Upper lobe of right lung (tissue), 1 donor: ENCODE measurements at regions not wholly inside any gene's neighbourhood (a gene's known extent, or its start where the extent isn't known, plus 50 kb on each side); places are given as distances from the start of the nearest gene placed in this dataset.
"Not testable (repeated sequence)": the region's sequence is repeated elsewhere in the genome, so short reads cannot be mapped to it uniquely, and the experiment has no call there.

Experiments used
- ATAC-seq: fragments of 200-7000 bp; cut with Tn5 transposase; one replicate; pipeline ENCODE4 v1.9.1; 2020; ENCODE audit warnings: mild to moderate bottlenecking, moderate library complexity
- DNase-seq: peaks from one replicate; pipeline ENCODE4 v3.0.0-alpha.2; 2020
- H3K27ac ChIP-seq: fragments of 200-600 bp; one replicate; pipeline ENCODE4 v1.8.0; 2022
- H3K27me3 ChIP-seq: fragments of 200-600 bp; one replicate; pipeline ENCODE4 v1.8.0; 2022; ENCODE audit warnings: mild to moderate bottlenecking
- H3K36me3 ChIP-seq: fragments of 200-600 bp; one replicate; pipeline ENCODE4 v1.8.0; 2022
- H3K4me1 ChIP-seq: fragments of 200-600 bp; one replicate; pipeline ENCODE4 v1.8.0; 2022
- H3K4me3 ChIP-seq: fragments of 200-600 bp; one replicate; pipeline ENCODE4 v1.8.0; 2022; ENCODE audit warnings: mild to moderate bottlenecking
- H3K9me3 ChIP-seq: fragments of 200-600 bp; one replicate; pipeline ENCODE4 v1.8.0; 2022
- intact Hi-C: fragments of 100-400 bp; cut with DNase I; formaldehyde crosslinking; loops from one replicate; pipeline ENCODE4 v1.11.0; 2022
- TF ChIP-seq, protein P1 (sequence below): fragments of 200-600 bp; IDR thresholded peaks from one replicate; pipeline ENCODE4 v1.8.0; 2022; ENCODE audit warnings: antibody characterized with exemption
- donor health status: DM: no; HTN: yes; CAD: no; lungs with severe emphysema.

DNA sequence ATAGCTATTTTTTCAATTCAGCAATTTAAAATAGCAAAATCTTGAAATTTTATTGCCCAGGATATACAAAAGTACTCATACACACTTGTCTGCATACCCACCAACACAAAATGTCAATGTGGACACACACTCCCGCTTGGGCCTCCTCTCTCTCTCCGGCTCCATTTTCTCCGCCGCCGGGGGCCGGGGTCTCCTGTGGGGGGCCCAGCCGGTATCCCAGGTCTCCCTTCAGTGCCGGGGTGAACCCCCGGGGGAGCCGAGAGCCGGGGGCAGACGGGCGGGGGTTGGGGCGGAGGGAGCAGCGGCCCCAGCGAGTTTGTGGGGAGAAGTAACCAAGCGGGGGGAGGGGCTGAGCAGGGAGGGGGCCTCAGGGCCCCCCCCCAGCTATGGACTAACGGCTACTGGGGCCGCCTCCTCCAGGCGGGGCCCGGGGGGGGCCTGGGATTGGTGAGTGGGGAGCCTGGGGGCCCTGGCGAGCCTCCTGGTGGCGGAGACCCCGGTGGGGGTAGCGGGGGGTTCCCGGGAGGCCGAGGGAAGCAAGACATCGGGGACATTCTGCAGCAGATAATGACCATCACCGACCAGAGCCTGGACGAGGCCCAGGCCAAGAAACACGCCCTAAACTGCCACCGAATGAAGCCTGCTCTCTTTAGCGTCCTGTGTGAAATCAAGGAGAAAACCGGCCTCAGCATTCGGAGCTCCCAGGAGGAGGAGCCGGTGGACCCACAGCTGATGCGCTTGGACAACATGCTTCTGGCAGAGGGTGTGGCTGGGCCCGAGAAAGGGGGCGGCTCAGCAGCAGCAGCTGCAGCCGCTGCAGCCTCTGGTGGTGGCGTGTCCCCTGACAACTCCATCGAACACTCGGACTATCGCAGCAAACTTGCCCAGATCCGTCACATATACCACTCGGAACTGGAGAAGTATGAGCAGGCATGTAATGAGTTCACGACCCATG, 56.6 kb downstream of the CHST2 start:
- H3K27ac ChIP-seq, H3K9me3 ChIP-seq, H3K27me3 ChIP-seq, H3K4me3 ChIP-seq, H3K4me1 ChIP-seq, intact Hi-C loops, H3K36me3 ChIP-seq, DNase-seq: not testable (repeated sequence)
- peak; percentile 21 for ATAC-seq

DNA sequence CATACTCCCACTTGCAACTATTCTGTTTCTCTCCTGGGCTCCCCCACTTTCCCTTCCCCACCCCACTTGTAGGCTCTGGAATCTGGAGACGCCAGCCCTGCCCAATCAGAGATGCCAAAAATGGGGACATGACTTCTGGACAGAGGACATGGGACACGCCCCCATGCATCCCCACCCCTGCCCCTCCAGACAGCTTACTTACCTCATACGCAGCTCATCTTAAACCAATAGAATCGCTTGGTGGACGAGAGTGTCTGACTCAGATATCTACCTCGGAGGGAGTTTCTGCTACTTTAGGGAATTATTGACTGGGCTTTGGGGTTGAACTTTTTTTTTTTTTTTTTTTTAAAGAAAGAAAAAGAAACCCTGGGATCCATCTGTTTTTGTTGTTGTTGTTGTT, 58.4 kb downstream of the CHST2 start:
- H3K9me3 ChIP-seq, H3K4me3 ChIP-seq, intact Hi-C loops, H3K27ac ChIP-seq, H3K27me3 ChIP-seq, DNase-seq, H3K36me3 ChIP-seq, H3K4me1 ChIP-seq: not testable (repeated sequence)
- peak; percentile 39 for ATAC-seq

DNA sequence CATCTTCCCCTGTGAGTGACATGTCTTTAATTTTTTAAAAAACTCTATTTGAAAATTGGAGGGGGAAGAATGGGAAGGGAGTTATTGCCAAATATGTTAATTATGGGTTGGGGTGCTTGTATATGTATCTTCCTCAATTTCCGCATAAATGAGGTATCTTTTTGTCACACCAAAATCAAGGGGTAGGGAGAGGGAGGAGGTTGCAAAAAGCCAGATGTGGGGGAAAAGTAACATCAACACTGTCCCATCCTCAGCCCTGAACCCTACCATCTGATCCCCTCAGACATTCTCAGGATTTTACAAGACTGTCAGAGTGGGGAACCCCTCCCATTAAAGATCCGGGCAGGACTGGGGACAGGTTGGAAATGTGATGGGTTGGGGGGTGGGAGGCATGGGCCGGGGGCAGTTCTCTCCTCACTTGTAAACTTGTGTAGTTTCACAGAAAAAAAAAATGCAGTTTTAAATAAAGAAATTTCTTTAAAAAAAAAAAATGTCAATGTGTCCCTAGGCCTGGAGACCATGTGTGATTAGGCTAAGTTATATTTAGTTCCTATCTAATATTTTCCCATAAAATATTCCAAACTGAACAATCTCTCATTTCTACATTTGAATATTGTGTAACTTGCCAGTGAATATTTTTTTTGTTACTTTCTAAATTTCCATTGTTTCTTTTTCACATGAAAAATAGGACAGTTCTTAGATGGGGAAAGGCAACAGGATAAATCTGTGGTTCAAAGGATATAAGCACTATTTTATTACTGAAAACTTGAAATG, 59.4 kb downstream of the CHST2 start:
- H3K4me3 ChIP-seq, H3K36me3 ChIP-seq, H3K4me1 ChIP-seq, intact Hi-C loops, H3K27ac ChIP-seq, H3K27me3 ChIP-seq, H3K9me3 ChIP-seq, DNase-seq, ATAC-seq: not testable (repeated sequence)

DNA sequence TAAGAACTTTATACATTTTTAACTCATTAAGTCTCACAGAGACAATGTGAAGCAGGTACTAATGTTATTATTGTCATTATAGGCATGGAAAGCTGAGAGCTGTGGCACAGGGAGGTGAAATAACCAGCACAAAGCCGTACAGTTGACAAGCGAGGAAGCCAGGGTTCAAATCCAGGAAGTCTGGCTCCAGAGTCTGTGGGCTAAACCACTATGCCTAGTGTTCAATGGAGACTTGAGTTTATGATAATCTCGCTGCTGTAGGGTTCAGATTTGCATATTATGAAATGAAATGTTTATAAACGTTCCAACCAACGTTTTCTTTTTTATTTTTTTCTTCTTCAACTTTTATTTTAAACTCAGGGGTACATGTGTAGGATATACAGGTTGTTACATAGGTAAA, 60.0 kb downstream of the CHST2 start:
- Histone ChIP-seq H3K27ac (no peak overlapping the region), H3K4me1 (no peaks in the 10 kb centered on the region), H3K27me3 (no peaks in the 10 kb centered on the region), H3K36me3 (no peaks in the 10 kb centered on the region), H3K9me3 (no peaks in the 10 kb centered on the region), H3K4me3 (no peak overlapping the region)
- intact Hi-C loops: no loop called here
- DNase-seq: no peak
- no peak for ATAC-seq
- TF ChIP-seq, protein P1, sequence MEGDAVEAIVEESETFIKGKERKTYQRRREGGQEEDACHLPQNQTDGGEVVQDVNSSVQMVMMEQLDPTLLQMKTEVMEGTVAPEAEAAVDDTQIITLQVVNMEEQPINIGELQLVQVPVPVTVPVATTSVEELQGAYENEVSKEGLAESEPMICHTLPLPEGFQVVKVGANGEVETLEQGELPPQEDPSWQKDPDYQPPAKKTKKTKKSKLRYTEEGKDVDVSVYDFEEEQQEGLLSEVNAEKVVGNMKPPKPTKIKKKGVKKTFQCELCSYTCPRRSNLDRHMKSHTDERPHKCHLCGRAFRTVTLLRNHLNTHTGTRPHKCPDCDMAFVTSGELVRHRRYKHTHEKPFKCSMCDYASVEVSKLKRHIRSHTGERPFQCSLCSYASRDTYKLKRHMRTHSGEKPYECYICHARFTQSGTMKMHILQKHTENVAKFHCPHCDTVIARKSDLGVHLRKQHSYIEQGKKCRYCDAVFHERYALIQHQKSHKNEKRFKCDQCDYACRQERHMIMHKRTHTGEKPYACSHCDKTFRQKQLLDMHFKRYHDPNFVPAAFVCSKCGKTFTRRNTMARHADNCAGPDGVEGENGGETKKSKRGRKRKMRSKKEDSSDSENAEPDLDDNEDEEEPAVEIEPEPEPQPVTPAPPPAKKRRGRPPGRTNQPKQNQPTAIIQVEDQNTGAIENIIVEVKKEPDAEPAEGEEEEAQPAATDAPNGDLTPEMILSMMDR: no peak

DNA sequence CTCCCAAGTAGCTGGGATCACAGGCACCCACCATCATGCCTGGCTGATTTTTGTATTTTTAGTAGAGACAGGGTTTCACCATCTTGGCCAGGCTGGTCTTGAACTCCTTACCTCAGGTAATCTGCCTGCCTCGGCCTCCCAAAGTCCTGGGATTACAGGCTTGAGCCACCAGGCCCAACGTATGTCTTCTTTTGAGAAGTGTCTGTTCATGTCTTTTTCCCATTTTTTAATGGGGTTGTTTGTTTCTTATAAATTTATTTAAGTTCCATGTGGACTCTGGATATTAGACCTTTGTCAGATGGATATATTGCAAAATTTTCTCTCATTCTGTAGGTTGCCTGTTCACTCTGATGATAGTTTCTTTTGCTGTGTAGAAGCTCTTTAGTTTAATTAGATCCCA, 61.3 kb downstream of the CHST2 start:
- H3K27me3 ChIP-seq, H3K36me3 ChIP-seq, H3K9me3 ChIP-seq, H3K4me1 ChIP-seq, H3K4me3 ChIP-seq, intact Hi-C loops, DNase-seq, ATAC-seq, H3K27ac ChIP-seq: not testable (repeated sequence)

DNA sequence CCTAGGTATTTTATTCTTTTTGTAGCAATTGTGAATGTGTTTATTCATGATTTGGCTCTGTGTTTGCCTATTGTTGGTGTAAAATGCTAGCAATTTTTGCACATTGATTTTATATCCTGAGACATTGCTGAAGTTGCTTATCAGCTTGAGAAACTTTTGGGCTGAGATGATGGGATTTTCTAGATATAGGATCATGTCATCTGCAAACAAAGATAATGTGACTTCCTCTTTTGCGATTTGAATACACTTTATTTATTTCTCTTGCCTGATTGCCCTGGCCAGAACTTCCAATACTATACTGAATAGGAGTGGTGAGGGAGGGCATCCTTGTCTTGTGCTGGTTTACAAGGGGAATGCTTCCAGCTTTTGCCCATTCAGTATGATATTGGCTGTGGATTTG, 62.4 kb downstream of the CHST2 start:
- DNase-seq, H3K9me3 ChIP-seq, H3K4me3 ChIP-seq, intact Hi-C loops, ATAC-seq, H3K36me3 ChIP-seq, H3K27me3 ChIP-seq, H3K4me1 ChIP-seq, H3K27ac ChIP-seq: not testable (repeated sequence)

DNA sequence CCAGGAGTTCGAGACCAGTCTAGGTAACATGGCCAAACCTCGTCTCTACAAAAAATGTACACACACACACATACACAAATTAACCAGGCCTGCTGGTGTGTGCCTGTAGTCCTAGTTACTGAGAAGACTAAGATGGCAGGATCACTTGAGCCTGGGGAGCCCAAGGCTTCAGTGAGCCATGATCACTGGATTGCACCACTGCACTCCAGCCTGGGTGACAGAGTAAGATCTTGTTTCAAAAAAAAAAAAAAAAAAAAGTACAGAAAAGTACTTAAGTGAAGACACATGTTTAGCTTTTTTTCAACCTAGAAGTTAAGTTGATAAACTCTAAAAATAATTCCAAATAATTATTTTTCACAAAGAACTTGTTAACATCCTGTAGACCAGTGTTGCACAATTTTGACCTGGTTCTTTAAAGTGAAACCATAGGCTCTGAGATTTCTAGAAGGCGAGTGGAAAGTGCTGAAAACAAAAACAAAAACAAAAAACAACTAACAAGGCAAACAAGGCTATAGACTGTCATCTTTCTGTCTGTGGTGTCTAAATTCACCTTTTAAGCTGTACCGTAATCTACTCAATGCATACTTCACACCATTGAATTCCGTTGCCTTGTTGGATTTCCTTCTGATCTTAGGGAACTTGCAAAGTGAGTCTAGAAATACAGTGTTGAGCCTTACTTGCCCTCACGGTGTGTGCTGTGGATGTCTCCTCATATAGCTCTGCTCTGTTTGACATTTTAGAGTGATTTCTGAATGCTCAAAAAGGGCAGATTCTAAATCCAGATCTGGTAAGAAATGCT, 63.5 kb downstream of the CHST2 start:
- TF ChIP-seq, protein P1: no peak
- Histone ChIP-seq H3K27ac (no peak overlapping the region), H3K27me3 (no peaks in the 10 kb centered on the region), H3K4me3 (no peak overlapping the region), H3K4me1 (no peaks in the 10 kb centered on the region), H3K36me3 (no peaks in the 10 kb centered on the region), H3K9me3 (no peaks in the 10 kb centered on the region)
- DNase-seq (no peak), ATAC-seq (no peak)
- intact Hi-C loops: no loop called here

DNA sequence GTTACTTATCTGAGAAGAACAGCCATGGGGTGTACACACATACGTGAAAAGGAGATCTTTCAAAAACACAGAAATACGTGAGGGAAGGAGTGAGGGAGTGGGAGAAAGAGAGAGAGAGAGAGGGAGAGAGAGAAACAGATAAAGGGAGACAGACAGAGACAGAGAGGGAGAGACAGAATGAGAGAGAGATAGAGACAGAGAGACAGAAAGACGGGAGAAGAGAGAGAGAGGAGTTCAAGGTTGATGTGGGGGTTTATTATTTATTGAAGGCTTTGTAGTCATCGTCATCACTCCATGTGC, 64.0 kb downstream of the CHST2 start:
- ATAC-seq: no peak
- no peak for DNase-seq

More for the DNA sequence above, 64.0 kb downstream of the CHST2 start:
- Histone ChIP-seq H3K4me1 (no peaks in the 10 kb centered on the region), H3K27me3 (no peaks in the 10 kb centered on the region), H3K9me3 (no peaks in the 10 kb centered on the region), H3K36me3 (no peaks in the 10 kb centered on the region), H3K4me3 (no peak overlapping the region), H3K27ac (no peak overlapping the region)
- TF ChIP-seq, protein P1: no peak
- intact Hi-C loops: no loop called here
